ENCODE measurements at regions not wholly inside any gene's neighbourhood (a gene's known extent, or its start where the extent isn't known, plus 50 kb on each side); places are given as distances from the start of the nearest gene placed in this dataset.

- 63% methylated on average over 11 of the region's 11 CpGs for WGBS
- Histone ChIP-seq H3K27ac (ENCODE audit: low read depth in 1 of 2, low read length in 2 of 2) (no peak overlapping the region), H3K4me3 (ENCODE audit: low read depth in 1 of 3, low read length in 3 of 3) (no peak overlapping the region), H3K27me3 (ENCODE audit: control insufficient read depth in 4 of 4, insufficient read depth in 4 of 4, low read length in 3 of 4) (peaks cover 0 to 14% (median 3%) of the 10 kb centered on the region in 4 donors), H3K9me3 (ENCODE audit: control insufficient read depth in 4 of 4, low read length in 3 of 4) (no peaks in the 10 kb centered on the region), H3K4me1 (ENCODE audit: control insufficient read depth in 4 of 4, insufficient read depth in 4 of 4, low read length in 3 of 4) (no peaks in the 10 kb centered on the region), H3K36me3 (ENCODE audit: control insufficient read depth in 4 of 4, insufficient read depth in 3 of 4, low read depth in 1 of 4, low read length in 3 of 4) (no peaks in the 10 kb centered on the region), H3K9ac (ENCODE audit: low read depth in 1 of 2, low read length in 2 of 2) (no peak overlapping the region)
- DNase-seq (ENCODE audit: low spot score) = no peak
- no peak for TF ChIP-seq NR2F2 (IDR thresholded peaks at IDR 0.05)
- TF ChIP-seq CTCF (IDR thresholded peaks at IDR 0.05; ENCODE audit: low read depth, low read length, missing input control) = no peak
- no peak for TF ChIP-seq JUND (IDR thresholded peaks at IDR 0.05)
- no peak for TF ChIP-seq RXRA (IDR thresholded peaks at IDR 0.05)
- no peak for TF ChIP-seq EGR1 (IDR thresholded peaks at IDR 0.05; ENCODE audit: low read depth in 2 of 2)
- TF ChIP-seq RAD21 (IDR thresholded peaks at IDR 0.05) = no peak
- no peak for TF ChIP-seq FOXA2 (IDR thresholded peaks at IDR 0.05)
- no peak for TF ChIP-seq YY1 (IDR thresholded peaks at IDR 0.05)
- no peak for TF ChIP-seq HNF4A (conservative IDR thresholded peaks at IDR 0.05)
- TF ChIP-seq, protein P1, sequence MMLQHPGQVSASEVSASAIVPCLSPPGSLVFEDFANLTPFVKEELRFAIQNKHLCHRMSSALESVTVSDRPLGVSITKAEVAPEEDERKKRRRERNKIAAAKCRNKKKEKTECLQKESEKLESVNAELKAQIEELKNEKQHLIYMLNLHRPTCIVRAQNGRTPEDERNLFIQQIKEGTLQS (IDR thresholded peaks at IDR 0.05) = no peak
- no peak for TF ChIP-seq ZBTB33 (IDR thresholded peaks at IDR 0.05)
- TF ChIP-seq, protein P2, sequence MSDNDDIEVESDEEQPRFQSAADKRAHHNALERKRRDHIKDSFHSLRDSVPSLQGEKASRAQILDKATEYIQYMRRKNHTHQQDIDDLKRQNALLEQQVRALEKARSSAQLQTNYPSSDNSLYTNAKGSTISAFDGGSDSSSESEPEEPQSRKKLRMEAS (IDR thresholded peaks at IDR 0.05) = no peak
- no peak for TF ChIP-seq SP1 (IDR thresholded peaks at IDR 0.05)
- no peak for TF ChIP-seq REST (IDR thresholded peaks at IDR 0.05)
- TF ChIP-seq FOXA1 (IDR thresholded peaks at IDR 0.05) = no peak
- no peak for TF ChIP-seq GABPA (IDR thresholded peaks at IDR 0.05 in 1 of 2, conservative IDR thresholded peaks at IDR 0.05 in 1 of 2)
- no peak for TF ChIP-seq TAF1 (conservative IDR thresholded peaks at IDR 0.05)
- no peak for TF ChIP-seq HNF4G (IDR thresholded peaks at IDR 0.05)
Observed at GRCh38 chr20:22216984-22217383, 367.4 kb downstream of the FOXA2 start.

Measured in liver (tissue), 8 donors.